Immature natural killer cell (primary cell): ENCODE measurements at regions not wholly inside any gene's neighbourhood (a gene's known extent, or its start where the extent isn't known, plus 50 kb on each side); places are given as distances from the start of the nearest gene placed in this dataset.

Experiments
- DNase-seq, 3 donors: peaks; one replicate each; pipeline ENCODE4 v3.0.0; 2022; ENCODE audit warnings: mixed read lengths in 1 of 3
- H3K27ac Mint-ChIP-seq, 6 donors: one replicate each; pipeline ENCODE4 v1.8.0; 2020; ENCODE audit warnings: mixed read lengths in 6 of 6, mild to moderate bottlenecking in 5 of 6, inconsistent platforms in 4 of 6, moderate library complexity in 3 of 6
- H3K27me3 Mint-ChIP-seq, 3 donors: one replicate each; pipeline ENCODE4 v1.8.0; 2020 to 2021; ENCODE audit warnings: low read depth in 3 of 3, mild to moderate bottlenecking in 3 of 3, mixed read lengths in 3 of 3, moderate library complexity in 3 of 3, inconsistent platforms in 1 of 3
- H3K36me3 Mint-ChIP-seq, 3 donors: one replicate each; pipeline ENCODE4 v1.8.0; 2020; ENCODE audit warnings: mixed read lengths in 3 of 3, inconsistent platforms in 2 of 3, mild to moderate bottlenecking in 2 of 3
- H3K4me1 Mint-ChIP-seq, 2 donors: one replicate each; pipeline ENCODE4 v1.8.0; 2020; ENCODE audit warnings: inconsistent platforms in 2 of 2, mild to moderate bottlenecking in 2 of 2, mixed read lengths in 2 of 2, moderate library complexity in 1 of 2
- H3K4me3 Mint-ChIP-seq, 5 donors: one replicate each; pipeline ENCODE4 v1.8.0; 2020; ENCODE audit warnings: mild to moderate bottlenecking in 5 of 5, mixed read lengths in 5 of 5, inconsistent platforms in 3 of 5, moderate library complexity in 3 of 5
- H3K9me3 Mint-ChIP-seq, 6 donors: one replicate each; pipeline ENCODE4 v1.8.0; 2020; ENCODE audit warnings: mild to moderate bottlenecking in 6 of 6, mixed read lengths in 6 of 6, inconsistent platforms in 4 of 6, moderate library complexity in 3 of 6

DNA sequence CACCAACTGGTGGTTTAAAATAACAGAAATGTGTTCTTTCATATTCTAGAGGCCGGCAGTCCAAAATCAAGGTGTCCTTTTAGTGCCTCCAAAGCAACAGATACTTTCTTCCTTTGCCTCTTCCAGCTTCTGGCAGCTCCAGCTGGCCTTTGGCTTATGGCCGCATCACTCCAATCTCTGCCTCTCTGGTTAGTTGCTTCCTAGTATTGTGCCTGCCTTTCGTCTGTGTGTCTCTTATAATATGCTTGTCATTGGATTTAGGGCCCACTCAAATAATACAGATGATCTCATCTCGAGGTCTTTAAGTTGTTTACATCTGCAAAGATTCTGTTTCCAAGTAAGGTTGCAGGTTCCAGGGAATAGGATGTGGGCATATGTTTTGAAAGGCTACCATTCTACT lies 855.2 kb upstream of the ID2 start:
- H3K36me3 Mint-ChIP-seq, result no peaks in the 10 kb centered on the region
- H3K4me3 Mint-ChIP-seq, result no peak overlapping the region
- peak overlapping the region in 1 of 6 donors; percentile 14 for H3K27ac Mint-ChIP-seq
- no peaks in the 10 kb centered on the region for H3K9me3 Mint-ChIP-seq
- no peak for DNase-seq
- peaks cover 0 to 2% (median 2%) of the 10 kb centered on the region in 3 donors for H3K27me3 Mint-ChIP-seq
- no peaks in the 10 kb centered on the region for H3K4me1 Mint-ChIP-seq

DNA sequence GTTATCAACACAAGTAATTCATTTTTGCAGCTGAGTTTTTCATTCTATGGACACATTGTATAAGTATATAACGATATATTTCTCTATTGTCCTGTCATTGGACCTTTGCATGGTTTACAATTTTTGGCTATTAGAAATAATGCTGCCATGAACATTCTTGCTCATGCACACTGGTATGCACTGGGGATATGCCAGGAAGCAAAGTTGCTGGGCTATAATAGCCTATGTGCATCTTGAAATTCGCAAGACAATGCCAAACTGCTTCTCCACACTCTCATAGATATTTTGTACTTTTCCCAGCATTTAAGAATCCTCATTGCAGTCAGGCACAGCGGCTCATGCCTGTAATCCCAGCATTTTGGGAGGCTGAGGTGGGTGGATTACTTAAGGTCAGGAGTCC lies 852.6 kb upstream of the ID2 start:
- H3K27ac Mint-ChIP-seq, result no peak overlapping the region
- no peaks in the 10 kb centered on the region for H3K9me3 Mint-ChIP-seq
- H3K4me1 Mint-ChIP-seq, result no peaks in the 10 kb centered on the region
- H3K36me3 Mint-ChIP-seq, result no peaks in the 10 kb centered on the region
- DNase-seq, result no peak
- peaks cover 0 to 2% (median 0%) of the 10 kb centered on the region in 3 donors for H3K27me3 Mint-ChIP-seq
- no peak overlapping the region for H3K4me3 Mint-ChIP-seq

DNA sequence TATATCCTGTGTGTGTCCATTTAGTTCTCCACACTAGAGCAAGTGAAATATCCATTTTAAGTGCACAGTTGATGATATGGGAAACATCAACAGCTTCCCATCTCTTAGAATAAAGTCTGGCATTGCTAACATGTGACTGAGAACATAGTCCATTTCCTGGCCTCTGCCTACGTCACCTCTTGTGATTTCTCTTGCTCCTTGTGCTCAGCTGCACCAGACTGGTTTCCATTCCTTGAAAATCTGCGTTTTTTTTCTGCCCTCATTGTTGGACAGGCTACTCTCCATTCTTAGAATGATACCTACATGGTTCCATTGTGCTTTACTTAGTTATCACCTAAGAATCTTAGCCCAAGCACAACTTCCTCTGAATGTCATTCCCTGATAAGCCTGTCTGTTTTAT lies 851.2 kb upstream of the ID2 start:
- no peak for DNase-seq
- Mint-ChIP-seq H3K4me3 (no peak overlapping the region), H3K27ac (no peak overlapping the region), H3K27me3 (peaks cover 0 to 2% (median 0%) of the 10 kb centered on the region in 3 donors), H3K36me3 (no peaks in the 10 kb centered on the region), H3K9me3 (no peaks in the 10 kb centered on the region), H3K4me1 (peaks cover 6 to 11% of the 10 kb centered on the region in 2 donors)

DNA sequence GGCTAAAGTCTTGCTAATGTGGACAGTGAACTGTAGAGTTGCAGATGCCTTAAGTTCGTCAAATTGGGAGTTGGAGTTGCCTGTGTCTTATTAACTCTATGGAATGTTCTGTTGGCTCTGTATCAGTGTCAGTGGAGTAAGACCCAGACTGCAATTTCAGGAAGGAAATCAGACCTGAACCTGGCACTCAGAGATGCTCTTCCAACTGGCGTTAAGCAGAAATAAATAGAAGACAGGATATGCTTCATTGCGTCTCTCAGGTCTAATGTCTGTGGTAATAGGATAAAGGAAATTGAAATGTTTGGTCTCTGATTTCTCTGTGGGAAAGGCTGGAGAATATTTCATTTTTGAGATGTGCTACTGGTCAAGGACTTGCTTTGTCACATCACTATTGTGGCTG lies 846.7 kb upstream of the ID2 start:
- peak overlapping the region in 1 of 6 donors; percentile 1 for H3K27ac Mint-ChIP-seq
- H3K9me3 Mint-ChIP-seq, result no peaks in the 10 kb centered on the region
- no peaks in the 10 kb centered on the region for H3K27me3 Mint-ChIP-seq
- DNase-seq, result no peak
- no peaks in the 10 kb centered on the region for H3K36me3 Mint-ChIP-seq
- no peak overlapping the region for H3K4me3 Mint-ChIP-seq
- peaks cover 10 to 17% of the 10 kb centered on the region in 2 donors for H3K4me1 Mint-ChIP-seq

DNA sequence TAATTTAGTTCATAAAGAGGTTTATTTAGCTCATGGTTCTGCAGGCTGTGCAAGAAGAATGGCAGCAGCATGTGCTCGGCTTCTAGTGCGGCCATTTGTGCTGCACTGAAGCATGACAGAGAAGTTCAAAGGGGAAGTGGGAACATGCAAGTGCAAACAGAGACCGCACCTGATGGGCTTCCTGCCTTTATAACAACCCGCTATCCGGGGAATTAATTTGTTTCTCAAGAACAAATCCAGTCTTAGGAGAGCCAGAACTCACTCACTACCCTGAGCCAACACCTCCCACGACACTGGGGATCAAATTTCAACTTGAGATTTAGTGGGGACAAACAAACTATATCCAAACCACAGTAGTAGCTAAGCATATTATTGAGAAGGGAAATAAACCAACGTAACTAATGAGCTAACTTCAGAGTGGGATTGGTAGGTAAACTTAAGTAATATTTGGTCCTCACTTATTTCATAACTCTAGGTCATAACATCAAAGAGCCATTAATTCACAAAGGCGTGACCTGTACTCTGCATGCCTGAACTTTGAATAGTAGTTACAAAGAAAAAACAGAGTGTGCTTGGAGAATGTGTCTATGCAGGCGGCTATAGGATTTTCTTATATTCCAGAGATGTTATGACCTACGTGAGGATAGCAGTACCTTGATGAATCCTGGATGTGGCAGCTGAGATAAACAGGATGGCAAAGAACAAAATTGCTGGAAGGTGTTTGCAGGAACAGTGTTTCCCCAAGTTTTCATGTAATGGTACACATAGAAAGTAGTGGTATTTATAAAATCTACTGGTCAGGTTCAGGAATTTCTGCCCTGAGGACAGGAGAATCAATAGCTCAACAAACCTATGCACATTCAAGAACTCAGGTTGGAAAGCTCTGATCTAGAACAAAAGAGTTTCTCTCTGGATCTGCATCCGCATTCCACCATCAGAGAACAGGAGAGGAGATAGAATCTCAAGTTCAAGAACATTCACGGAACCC lies 845.9 kb upstream of the ID2 start:
- H3K36me3 Mint-ChIP-seq, result no peaks in the 10 kb centered on the region

DNA sequence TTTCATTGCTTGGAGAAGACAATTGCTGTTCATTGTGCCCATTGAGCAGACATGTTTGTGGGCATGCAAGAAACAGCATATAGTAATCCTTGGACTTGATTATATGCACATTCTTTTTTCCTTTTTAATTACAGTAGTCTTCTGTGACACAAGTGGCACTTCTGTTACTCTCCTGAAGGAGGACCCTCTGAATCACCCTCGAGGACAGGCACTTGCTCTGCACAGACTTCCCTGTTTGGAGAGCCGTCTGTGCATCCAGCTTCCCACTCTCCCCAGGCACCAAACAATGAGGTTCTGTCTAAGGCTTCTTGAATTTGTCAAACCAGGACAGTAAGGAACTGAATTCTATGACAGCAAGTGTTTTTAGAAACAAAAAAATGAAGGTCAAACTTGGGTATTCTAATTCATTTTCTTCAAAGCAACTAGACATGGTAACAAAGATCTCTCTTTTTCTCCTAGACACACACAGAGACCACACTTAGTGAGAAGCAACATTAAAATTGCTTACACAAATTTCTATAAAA lies 844.6 kb upstream of the ID2 start:
- no peaks in the 10 kb centered on the region for H3K9me3 Mint-ChIP-seq
- H3K4me3 Mint-ChIP-seq, result no peak overlapping the region
- H3K27ac Mint-ChIP-seq, result no peak overlapping the region
- H3K27me3 Mint-ChIP-seq, result peaks cover 0 to 2% (median 0%) of the 10 kb centered on the region in 3 donors
- no peaks in the 10 kb centered on the region for H3K36me3 Mint-ChIP-seq
- H3K4me1 Mint-ChIP-seq, result peaks cover 15 to 22% of the 10 kb centered on the region in 2 donors
- no peak for DNase-seq

More for the DNA sequence above, 845.9 kb upstream of the ID2 start:
- Mint-ChIP-seq H3K27me3 (peaks cover 0 to 2% (median 0%) of the 10 kb centered on the region in 3 donors), H3K9me3 (no peaks in the 10 kb centered on the region), H3K4me1 (peaks cover 10 to 17% of the 10 kb centered on the region in 2 donors), H3K4me3 (peak overlapping the region in 1 of 5 donors; percentile 29), H3K27ac (no peak overlapping the region)
- DNase-seq, result peak in 1 of 3 donors; percentile 5

DNA sequence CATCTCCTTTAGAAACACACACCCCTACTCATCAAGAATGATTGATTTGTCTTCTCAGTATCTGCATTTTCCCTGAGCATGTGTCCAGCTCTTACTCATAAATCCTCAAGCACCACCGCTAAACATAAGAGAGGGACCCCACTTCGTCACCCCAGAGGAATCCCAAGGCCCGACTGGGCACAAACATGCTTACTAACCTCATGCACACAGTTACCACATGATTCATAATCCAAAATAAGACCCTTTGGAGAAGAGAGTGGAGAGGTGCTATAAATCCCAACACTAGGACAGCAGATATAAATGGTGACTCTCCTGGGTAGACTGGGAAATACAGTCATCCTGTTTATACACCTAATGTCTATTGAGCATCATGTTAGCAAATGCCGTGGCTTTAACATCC lies 843.2 kb upstream of the ID2 start:
- Mint-ChIP-seq H3K4me1 (peaks cover 15 to 22% of the 10 kb centered on the region in 2 donors), H3K4me3 (no peak overlapping the region), H3K27me3 (peaks cover 0 to 2% (median 0%) of the 10 kb centered on the region in 3 donors), H3K9me3 (no peaks in the 10 kb centered on the region), H3K27ac (no peak overlapping the region), H3K36me3 (no peaks in the 10 kb centered on the region)
- no peak for DNase-seq

DNA sequence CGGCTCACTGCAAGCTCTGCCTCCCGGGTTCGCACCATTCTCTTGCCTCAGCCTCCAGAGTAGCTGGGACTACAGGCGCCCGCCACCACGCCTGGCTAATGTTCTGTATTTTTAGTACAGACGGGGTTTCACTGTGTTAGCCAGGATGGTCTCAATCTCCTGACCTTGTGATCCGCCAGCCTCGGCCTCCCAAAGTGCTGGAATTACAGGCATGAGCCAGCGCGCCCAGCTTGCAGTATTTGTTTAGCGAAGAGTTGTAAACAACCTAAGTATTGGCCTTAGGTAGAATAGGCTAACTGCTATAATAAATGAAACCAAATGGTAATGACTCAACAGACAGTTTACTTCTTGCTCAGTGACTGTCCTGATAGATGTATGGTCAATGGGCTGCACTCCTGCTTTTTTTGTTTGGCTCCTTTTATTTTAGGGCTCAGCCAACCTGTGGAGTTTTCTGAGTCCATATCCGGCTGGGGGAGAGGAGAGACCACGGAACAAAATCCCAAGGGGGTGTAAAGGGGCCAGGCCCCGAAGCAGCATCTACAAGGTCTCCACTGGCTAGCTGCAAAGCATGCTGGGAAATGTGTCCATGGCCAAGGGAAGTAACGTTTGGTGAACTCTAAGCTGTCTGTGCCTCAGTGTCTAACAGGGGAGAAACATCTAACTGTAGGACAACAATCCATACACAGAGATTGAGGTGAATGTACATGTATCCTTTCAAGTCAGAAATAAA lies 841.0 kb upstream of the ID2 start:
- H3K9me3 Mint-ChIP-seq, result no peaks in the 10 kb centered on the region
- no peak overlapping the region for H3K4me3 Mint-ChIP-seq
- no peaks in the 10 kb centered on the region for H3K36me3 Mint-ChIP-seq
- peaks cover 9% of the 10 kb centered on the region in 2 donors for H3K4me1 Mint-ChIP-seq
- no peak for DNase-seq
- H3K27ac Mint-ChIP-seq, result no peak overlapping the region
- peaks cover 0 to 2% (median 0%) of the 10 kb centered on the region in 3 donors for H3K27me3 Mint-ChIP-seq

DNA sequence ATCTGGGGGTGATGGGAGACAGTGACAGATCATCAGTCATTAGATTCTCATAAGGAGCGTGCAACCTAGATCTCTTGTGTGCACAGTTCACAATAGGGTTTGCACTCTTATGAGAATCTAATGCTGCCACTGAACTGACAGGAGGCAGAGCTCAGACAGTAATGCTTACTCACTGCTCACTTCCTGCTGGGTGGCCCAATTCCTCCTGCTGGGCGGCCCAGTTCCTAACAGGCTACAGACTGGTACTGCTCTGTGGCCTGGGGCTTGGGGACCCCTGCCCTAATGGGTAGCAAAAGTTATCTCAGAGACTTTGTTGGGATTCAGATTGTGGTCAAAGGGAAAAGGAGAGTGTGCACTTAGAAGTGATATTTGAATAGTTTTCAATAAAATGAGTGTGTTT lies 840.1 kb upstream of the ID2 start:
- peak overlapping the region in 1 of 5 donors; percentile 15 for H3K4me3 Mint-ChIP-seq
- H3K36me3 Mint-ChIP-seq, result no peaks in the 10 kb centered on the region
- H3K27me3 Mint-ChIP-seq, result peaks cover 0 to 4% (median 0%) of the 10 kb centered on the region in 3 donors
- DNase-seq, result no peak
- H3K4me1 Mint-ChIP-seq, result peaks cover 5 to 7% of the 10 kb centered on the region in 2 donors
- no peaks in the 10 kb centered on the region for H3K9me3 Mint-ChIP-seq
- peak overlapping the region in 1 of 6 donors; percentile 57 for H3K27ac Mint-ChIP-seq

DNA sequence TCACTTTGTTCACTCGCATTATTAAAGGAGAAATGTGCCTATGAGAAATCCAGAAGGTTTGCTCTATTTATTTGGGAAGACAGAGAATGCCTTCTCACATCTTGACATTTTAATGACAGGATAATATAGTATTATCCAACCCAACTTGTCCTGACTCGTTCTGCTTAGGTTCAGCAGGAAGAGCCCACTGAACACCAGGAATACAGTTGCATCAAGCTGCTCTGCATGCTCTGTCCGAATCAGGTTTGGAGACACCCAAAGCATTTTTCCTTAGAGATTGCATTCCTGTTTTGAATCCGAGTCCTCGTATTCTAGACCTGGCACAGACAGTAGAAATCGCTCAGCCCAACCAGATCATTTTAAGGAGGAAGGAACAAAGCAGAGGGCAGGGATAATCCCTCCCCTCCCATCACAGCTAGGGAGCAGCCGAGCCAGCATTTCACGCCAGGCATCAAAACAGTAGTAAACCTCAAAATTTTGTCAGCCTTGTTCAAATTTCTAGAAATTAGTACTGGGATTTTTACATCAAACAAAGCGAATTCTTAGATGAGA lies 837.4 kb upstream of the ID2 start:
- Mint-ChIP-seq H3K27ac (peak overlapping the region in 1 of 6 donors; percentile 61), H3K4me1 (peaks cover 5 to 7% of the 10 kb centered on the region in 2 donors), H3K4me3 (no peak overlapping the region), H3K36me3 (no peaks in the 10 kb centered on the region), H3K9me3 (no peaks in the 10 kb centered on the region), H3K27me3 (peaks cover 0 to 4% (median 0%) of the 10 kb centered on the region in 3 donors)
- no peak for DNase-seq

DNA sequence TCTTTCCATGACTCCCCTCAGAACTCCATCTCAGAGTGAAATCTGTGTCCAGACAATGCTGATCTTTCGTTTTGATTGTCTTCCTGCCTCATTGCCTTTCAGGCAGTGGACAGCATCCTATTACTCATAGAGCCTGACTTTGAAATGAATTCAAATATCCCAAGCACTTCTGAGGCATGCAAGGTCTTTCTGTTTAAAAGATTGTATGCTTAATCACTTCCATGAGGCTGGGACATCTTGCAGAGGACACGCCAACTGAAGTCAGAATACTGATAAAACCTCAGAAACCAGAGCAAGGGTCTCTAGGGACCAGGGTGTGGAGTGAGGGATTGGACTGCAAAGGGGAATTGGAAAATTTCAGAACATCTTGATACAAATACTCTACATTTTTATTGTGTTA lies 836.5 kb upstream of the ID2 start:
- no peak overlapping the region for H3K4me3 Mint-ChIP-seq

DNA sequence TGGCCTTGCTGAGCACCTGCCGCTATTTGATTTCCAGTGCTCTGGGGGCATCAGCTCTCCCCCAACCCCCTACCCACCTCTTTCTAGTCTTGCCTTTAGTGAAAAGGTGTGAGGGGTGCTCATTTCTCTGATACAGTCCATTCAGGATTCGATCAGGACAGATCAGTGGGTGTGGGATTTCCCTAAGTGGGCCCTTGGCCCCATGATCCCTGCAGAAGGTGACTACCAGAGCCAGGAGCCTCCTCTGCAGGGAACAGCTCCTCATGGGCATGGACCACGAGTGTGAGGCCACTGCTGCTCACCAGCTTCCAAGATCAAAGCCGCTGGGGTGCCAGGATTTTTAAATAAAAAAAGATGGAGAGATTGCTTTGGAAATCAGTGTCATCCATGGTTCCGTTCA lies 835.2 kb upstream of the ID2 start:
- H3K4me3 Mint-ChIP-seq, result no peak overlapping the region

More for the DNA sequence above, 836.5 kb upstream of the ID2 start:
- peaks cover 5 to 7% of the 10 kb centered on the region in 2 donors for H3K4me1 Mint-ChIP-seq
- peaks cover 0 to 4% (median 0%) of the 10 kb centered on the region in 3 donors for H3K27me3 Mint-ChIP-seq
- no peaks in the 10 kb centered on the region for H3K36me3 Mint-ChIP-seq
- no peak overlapping the region for H3K27ac Mint-ChIP-seq
- no peak for DNase-seq
- H3K9me3 Mint-ChIP-seq, result no peaks in the 10 kb centered on the region

DNA sequence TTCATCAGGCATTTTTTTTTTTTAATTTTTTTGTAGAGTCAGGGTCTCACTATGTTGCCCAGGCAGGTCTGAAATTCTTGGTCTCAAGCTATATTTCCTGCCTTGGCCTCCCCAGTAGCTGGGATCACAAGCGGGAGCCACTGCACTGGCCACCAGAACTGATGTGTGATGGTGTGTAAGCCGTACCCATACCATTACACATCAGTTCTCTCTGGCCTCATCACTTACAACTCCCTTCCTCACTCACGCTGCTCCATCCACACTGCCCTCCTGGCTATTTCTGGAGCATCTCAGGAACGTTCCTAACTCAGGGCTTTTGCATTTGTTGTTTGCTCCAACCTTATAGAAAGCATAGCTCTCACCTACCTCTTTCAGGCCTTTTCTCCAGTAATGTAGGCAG lies 834.5 kb upstream of the ID2 start:
- H3K27ac Mint-ChIP-seq, result no peak overlapping the region
- DNase-seq, result no peak
- peaks cover 0 to 2% (median 0%) of the 10 kb centered on the region in 3 donors for H3K27me3 Mint-ChIP-seq
- no peaks in the 10 kb centered on the region for H3K9me3 Mint-ChIP-seq
- H3K36me3 Mint-ChIP-seq, result no peaks in the 10 kb centered on the region
- peaks cover 0 to 1% of the 10 kb centered on the region in 2 donors for H3K4me1 Mint-ChIP-seq
- no peak overlapping the region for H3K4me3 Mint-ChIP-seq

More for the DNA sequence above, 835.2 kb upstream of the ID2 start:
- Mint-ChIP-seq H3K4me1 (peaks cover 5% of the 10 kb centered on the region in 2 donors), H3K27me3 (peaks cover 0 to 2% (median 0%) of the 10 kb centered on the region in 3 donors), H3K36me3 (no peaks in the 10 kb centered on the region), H3K27ac (no peak overlapping the region), H3K9me3 (no peaks in the 10 kb centered on the region)
- no peak for DNase-seq
